Activated naive CD4-positive, alpha-beta T cell treated with anti-CD3 and anti-CD28 coated beads, Interleukin-2, amount 50 U/mL, for 16 hours (primary cell): ENCODE measurements at regions not wholly inside any gene's neighbourhood (a gene's known extent, or its start where the extent isn't known, plus 50 kb on each side); places are given as distances from the start of the nearest gene placed in this dataset.
"Not testable (repeated sequence)": the region's sequence is repeated elsewhere in the genome, so short reads cannot be mapped to it uniquely, and the experiment has no call there.

Source experiments
- DNase-seq: peaks from one replicate; pipeline ENCODE4 v3.0.0-alpha.2; 2020

GRCh38 chr3:194867270-194867983 lies 181.7 kb downstream of the FAM43A start:
- DNase-seq, result no peak

GRCh38 chr3:194868831-194869230 lies 183.1 kb downstream of the FAM43A start:
- no peak for DNase-seq

GRCh38 chr3:194869482-194870169 lies 183.9 kb downstream of the FAM43A start:
- no peak for DNase-seq

GRCh38 chr3:194870394-194871110 lies 184.9 kb downstream of the FAM43A start:
- no peak for DNase-seq

- DNase-seq, result no peak
Measured at GRCh38 chr3:194871143-194871863, 185.6 kb downstream of the FAM43A start.

- no peak for DNase-seq
Measured at GRCh38 chr3:194871864-194872668, 186.4 kb downstream of the FAM43A start.

- DNase-seq, result no peak
Measured at GRCh38 chr3:194872669-194872977, 186.9 kb downstream of the FAM43A start.

GRCh38 chr3:194873474-194873873 lies 187.8 kb downstream of the FAM43A start:
- DNase-seq, result not testable (repeated sequence)

GRCh38 chr3:194874206-194874605 lies 188.5 kb downstream of the FAM43A start:
- DNase-seq, result no peak

GRCh38 chr3:194874783-194875182 lies 189.1 kb downstream of the FAM43A start:
- DNase-seq, result no peak

GRCh38 chr3:194875581-194876402 lies 190.1 kb downstream of the FAM43A start:
- DNase-seq, result no peak

- no peak for DNase-seq
Measured at GRCh38 chr3:194876403-194877095, 190.9 kb downstream of the FAM43A start.

GRCh38 chr3:194877291-194878119 lies 191.8 kb downstream of the FAM43A start:
- DNase-seq, result no peak

GRCh38 chr3:194879126-194879877 lies 193.6 kb downstream of the FAM43A start:
- DNase-seq, result no peak

GRCh38 chr3:194879991-194880939 lies 194.6 kb downstream of the FAM43A start:
- DNase-seq, result no peak

- DNase-seq, result no peak
Measured at GRCh38 chr3:194880940-194881925, 195.6 kb downstream of the FAM43A start.
